ENCODE measurements at regions not wholly inside any gene's neighbourhood (a gene's known extent, or its start where the extent isn't known, plus 50 kb on each side); places are given as distances from the start of the nearest gene placed in this dataset.

DNA sequence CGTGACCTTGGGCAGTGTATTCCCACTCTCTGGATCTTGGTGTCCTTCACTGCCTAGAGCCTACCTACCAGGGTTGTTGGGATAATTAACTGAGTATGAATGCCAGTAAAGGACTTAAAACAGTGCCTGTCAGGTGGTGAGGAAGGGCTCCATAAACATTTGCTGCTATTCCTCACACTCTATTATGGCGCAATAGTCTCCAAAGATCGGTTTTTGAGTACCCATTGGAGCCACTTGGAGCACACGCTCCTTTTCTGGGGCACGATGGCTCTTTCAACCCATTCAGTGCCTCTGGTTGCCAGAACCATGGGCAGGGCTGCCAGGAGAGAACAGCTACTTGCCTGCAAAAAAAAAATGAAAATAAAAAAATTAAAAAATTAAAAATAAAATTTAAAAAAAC lies 296.6 kb upstream of the PPARGC1A start:
- no TSS peak for BruUV-seq (replicated peaks)
- FAIRE-seq (no peak), DNase-seq (ENCODE audit: low read depth, low spot score) (no peak)
- Histone ChIP-seq H3K27ac (ENCODE audit: insufficient read depth, low read depth, low read length) (no peak overlapping the region), H3K79me2 (ENCODE audit: control insufficient read depth, insufficient read depth, low read length) (no peaks in the 10 kb centered on the region), H3K36me3 (ENCODE audit: control insufficient read depth in 2 of 2, extremely low read depth in 1 of 2, insufficient read depth in 2 of 2, low read length in 2 of 2) (no peaks in the 10 kb centered on the region), H2AFZ (ENCODE audit: low read depth, low read length) (no peak overlapping the region), H3K4me2 (ENCODE audit: insufficient read depth, low read length) (no peak overlapping the region), H4K20me1 (replicated peaks; ENCODE audit: control insufficient read depth, extremely low read depth, insufficient read depth, low read length) (no peaks in the 10 kb centered on the region), H3K9ac (replicated peaks; ENCODE audit: extremely low read depth, insufficient read depth, low read length) (no peak overlapping the region), H3K4me1 (ENCODE audit: control insufficient read depth, extremely low read depth, insufficient read depth, low read length) (no peaks in the 10 kb centered on the region), H3K9me1 (replicated peaks; ENCODE audit: control insufficient read depth, extremely low read depth, insufficient read depth, low read length) (no peaks in the 10 kb centered on the region), H3K4me3 (replicated peaks in 1 of 3; ENCODE audit: insufficient read depth in 1 of 3, low read depth in 1 of 3, low read length in 3 of 3) (no peak overlapping the region), H3K27me3 (ENCODE audit: control insufficient read depth in 2 of 2, insufficient read depth in 2 of 2, low read length in 2 of 2) (no peaks in the 10 kb centered on the region), H3K9me3 (replicated peaks; ENCODE audit: control insufficient read depth, insufficient read depth, low read length) (peaks cover 4% of the 10 kb centered on the region)
- intact Hi-C loops (cut with micrococcal nuclease) (no loop called here), dilution Hi-C loops (cut with MboI; ENCODE audit: extremely low pct_ligation_motif_present, low sequenced_read_pairs) (no loop called here)
- no peak for TF ChIP-seq EZH2 (IDR thresholded peaks at IDR 0.05; ENCODE audit: borderline replicate concordance, low read depth, low read length, severe bottlenecking)
- no peak for TF ChIP-seq POLR2AphosphoS5 (IDR thresholded peaks at IDR 0.05; ENCODE audit: insufficient read depth, low read depth, low read length)
- TF ChIP-seq, protein P1, sequence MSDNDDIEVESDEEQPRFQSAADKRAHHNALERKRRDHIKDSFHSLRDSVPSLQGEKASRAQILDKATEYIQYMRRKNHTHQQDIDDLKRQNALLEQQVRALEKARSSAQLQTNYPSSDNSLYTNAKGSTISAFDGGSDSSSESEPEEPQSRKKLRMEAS (IDR thresholded peaks at IDR 0.05; ENCODE audit: insufficient read depth, insufficient read length): no peak
- no peak for TF ChIP-seq GATA2 (IDR thresholded peaks at IDR 0.05; ENCODE audit: insufficient read depth, insufficient read length, low read depth, low read length)
- TF ChIP-seq, protein P2, sequence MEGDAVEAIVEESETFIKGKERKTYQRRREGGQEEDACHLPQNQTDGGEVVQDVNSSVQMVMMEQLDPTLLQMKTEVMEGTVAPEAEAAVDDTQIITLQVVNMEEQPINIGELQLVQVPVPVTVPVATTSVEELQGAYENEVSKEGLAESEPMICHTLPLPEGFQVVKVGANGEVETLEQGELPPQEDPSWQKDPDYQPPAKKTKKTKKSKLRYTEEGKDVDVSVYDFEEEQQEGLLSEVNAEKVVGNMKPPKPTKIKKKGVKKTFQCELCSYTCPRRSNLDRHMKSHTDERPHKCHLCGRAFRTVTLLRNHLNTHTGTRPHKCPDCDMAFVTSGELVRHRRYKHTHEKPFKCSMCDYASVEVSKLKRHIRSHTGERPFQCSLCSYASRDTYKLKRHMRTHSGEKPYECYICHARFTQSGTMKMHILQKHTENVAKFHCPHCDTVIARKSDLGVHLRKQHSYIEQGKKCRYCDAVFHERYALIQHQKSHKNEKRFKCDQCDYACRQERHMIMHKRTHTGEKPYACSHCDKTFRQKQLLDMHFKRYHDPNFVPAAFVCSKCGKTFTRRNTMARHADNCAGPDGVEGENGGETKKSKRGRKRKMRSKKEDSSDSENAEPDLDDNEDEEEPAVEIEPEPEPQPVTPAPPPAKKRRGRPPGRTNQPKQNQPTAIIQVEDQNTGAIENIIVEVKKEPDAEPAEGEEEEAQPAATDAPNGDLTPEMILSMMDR (IDR thresholded peaks at IDR 0.05; ENCODE audit: extremely low read depth in 1 of 2, insufficient read depth in 1 of 2, low read depth in 1 of 2, low read length in 2 of 2): no peak
- no peak for TF ChIP-seq MYC (IDR thresholded peaks at IDR 0.05; ENCODE audit: low read depth, low read length)
- no peak for TF ChIP-seq JUN (IDR thresholded peaks at IDR 0.05; ENCODE audit: borderline replicate concordance, insufficient read depth, insufficient read length, low read depth)
- no peak for TF ChIP-seq POLR2A (IDR thresholded peaks at IDR 0.05; ENCODE audit: low read depth, low read length)
- TF ChIP-seq FOS (IDR thresholded peaks at IDR 0.05; ENCODE audit: borderline replicate concordance, insufficient read depth, low read length): no peak
- POLR2A ChIA-PET: no interaction called here
- CTCF ChIA-PET: no interaction called here

All from endothelial cell of umbilical vein (primary cell).